Lower leg skin (tissue), 4 donors: ENCODE measurements at regions not wholly inside any gene's neighbourhood (a gene's known extent, or its start where the extent isn't known, plus 50 kb on each side); places are given as distances from the start of the nearest gene placed in this dataset.

Experiments used
- DNase-seq, 2 donors: peaks; one replicate each; pipeline ENCODE4 v3.0.0-alpha.2; 2019; ENCODE audit warnings: low spot score in 2 of 2
- H3K4me3 ChIP-seq: fragments of 200-600 bp; sonication (generic); 2 replicates; pipeline ENCODE4 v1.5.1; 2017; ENCODE audit warnings: mild to moderate bottlenecking, low read depth; ENCODE audit not compliant: poor library complexity, severe bottlenecking
- CTCF ChIP-seq, 3 donors: fragments of 450-650 bp; IDR thresholded peaks; one replicate each; pipeline ENCODE4 v1.5.1; 2016; ENCODE audit warnings: antibody characterized with exemption in 3 of 3, mild to moderate bottlenecking in 3 of 3, moderate library complexity in 2 of 3
- POLR2A ChIP-seq, 2 donors: fragments of 450-650 bp; IDR thresholded peaks; one replicate each; pipeline ENCODE4 v1.6.1; 2016 to 2017; ENCODE audit warnings: antibody characterized with exemption in 2 of 2, mild to moderate bottlenecking in 1 of 2, moderate library complexity in 1 of 2
- WGBS, 2 donors: methylation state at CpG; one replicate each; pipeline ENCODE4 v1.1.5; 2018; 5-methylcytosine and 5-hydroxymethylcytosine counted together
- intact Hi-C: fragments of 100-400 bp; cut with DNase I; formaldehyde crosslinking; loops from one replicate; pipeline ENCODE4 v1.15.0; 2023; ENCODE audit warnings: low total_unique reads

- no peak for TF ChIP-seq CTCF (IDR thresholded peaks at IDR 0.05)
- TF ChIP-seq POLR2A (IDR thresholded peaks at IDR 0.05) = no peak
- intact Hi-C loops = no loop called here
- H3K4me3 ChIP-seq = peak overlapping the region; percentile 17
- 18 to 22% methylated on average over 9 of the region's 9 CpGs for WGBS, 2 donors
- DNase-seq = peak in 1 of 2 donors; percentile 19
Measured at GRCh38 chr7:148535217-148535616, 55.3 kb upstream of the C7orf33 start.

DNA sequence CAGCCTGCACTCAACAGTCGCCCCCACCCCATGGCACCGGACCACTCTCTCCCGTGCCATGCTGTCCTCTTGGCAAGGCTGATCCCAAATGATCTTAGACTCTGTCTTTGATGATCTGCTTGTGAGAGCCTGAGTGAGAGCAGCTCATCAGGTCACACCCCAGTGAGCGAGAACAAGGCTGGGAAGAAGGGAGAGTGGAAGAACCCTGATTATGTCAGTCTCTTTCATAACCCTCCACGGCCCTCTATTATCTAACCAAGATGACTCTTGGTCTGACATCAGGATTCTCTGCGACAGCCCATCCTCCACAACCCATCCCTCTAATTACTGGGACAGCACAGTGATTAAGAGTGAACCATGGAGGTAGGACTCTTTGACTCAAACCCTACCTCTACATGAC is 53.1 kb upstream of the C7orf33 start:
- no peak for DNase-seq
- TF ChIP-seq POLR2A (IDR thresholded peaks at IDR 0.05) = no peak
- no peak for TF ChIP-seq CTCF (IDR thresholded peaks at IDR 0.05)
- WGBS, 2 donors = 81 to 94% methylated on average over 6 of the region's 6 CpGs
- intact Hi-C loops = no loop called here
- H3K4me3 ChIP-seq = no peak overlapping the region

GRCh38 chr7:148540041-148540738 is 50.4 kb upstream of the C7orf33 start:
- WGBS, 2 donors = 72 to 74% methylated on average over 11 of the region's 11 CpGs
- TF ChIP-seq CTCF (IDR thresholded peaks at IDR 0.05) (no peak), POLR2A (IDR thresholded peaks at IDR 0.05) (no peak)
- no peak overlapping the region for H3K4me3 ChIP-seq
- no peak for DNase-seq
- intact Hi-C loops = no loop called here
